Inflammatory macrophage treated with lipopolysaccharide for 4 hours (primary cell): ENCODE measurements at regions not wholly inside any gene's neighbourhood (a gene's known extent, or its start where the extent isn't known, plus 50 kb on each side); places are given as distances from the start of the nearest gene placed in this dataset.
A peak's percentile ranks its signal among the peaks of the same experiment; 100 is the strongest.
"Not testable (repeated sequence)": the region's sequence is repeated elsewhere in the genome, so short reads cannot be mapped to it uniquely, and the experiment has no call there.

ENCODE experiments used
- DNase-seq: peaks from one replicate; pipeline ENCODE4 v3.0.0-alpha.2; 2020

DNA sequence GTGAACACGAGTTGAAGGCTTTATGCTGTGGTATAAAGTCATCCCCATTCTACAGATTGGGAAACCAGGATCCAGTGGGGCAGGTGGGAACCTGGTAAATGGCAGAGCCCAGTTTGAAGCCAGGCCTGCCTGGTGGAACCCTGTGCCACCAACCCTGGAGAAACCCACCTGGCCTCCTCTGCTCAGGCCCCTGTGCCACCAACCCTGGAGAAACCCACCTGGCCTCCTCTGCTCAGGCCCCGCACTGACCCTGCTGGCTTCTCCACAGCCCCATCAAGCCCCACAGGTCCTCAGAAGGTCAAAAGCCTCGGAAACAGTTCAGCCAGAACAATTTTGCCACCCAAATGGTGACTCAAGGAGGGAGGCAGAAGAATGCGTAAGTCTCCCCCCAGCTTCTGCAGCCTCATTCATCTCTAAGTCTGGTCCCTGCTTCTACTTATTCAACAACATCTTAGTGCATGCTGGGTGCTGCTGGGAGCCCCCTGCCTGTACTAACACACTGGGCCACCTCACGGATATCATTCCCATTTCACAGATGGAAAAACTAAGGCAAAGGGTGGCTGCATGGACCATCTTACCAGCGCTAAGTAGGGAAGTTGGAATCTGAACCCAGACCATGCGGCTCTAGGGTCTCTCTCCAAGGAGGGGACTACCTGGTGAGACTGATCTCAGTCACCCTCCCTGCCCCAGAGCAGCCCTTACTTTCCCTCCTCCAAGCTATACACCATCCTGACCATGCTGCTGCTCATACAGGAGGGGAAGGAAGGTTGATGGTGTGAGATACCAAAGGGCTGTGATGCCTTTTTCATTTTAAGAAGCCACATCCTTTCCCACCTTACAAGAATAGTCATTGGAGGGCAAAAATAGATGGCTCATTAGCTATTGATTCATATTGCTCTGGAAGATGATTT, 93.7 kb upstream of the ID2 start:
- DNase-seq = no peak

DNA sequence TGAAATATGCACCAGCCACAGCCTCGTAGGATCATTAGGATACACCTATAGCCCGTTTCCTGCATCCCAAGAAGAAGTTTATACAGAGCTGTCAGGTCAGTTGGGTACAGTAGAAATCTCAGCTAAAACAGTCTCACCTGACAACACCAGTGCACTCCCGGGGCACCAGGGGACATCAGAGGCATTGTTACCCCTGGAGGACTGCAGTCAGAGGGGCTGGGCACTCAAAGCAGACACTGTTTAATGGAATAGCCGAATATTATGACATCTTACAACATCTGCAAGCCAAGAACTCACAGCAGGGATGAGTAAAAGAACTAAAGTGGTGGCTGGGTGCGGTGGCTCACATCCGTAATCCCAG, 93.0 kb upstream of the ID2 start:
- no peak for DNase-seq

GRCh38 chr2:8589721-8590120, 92.1 kb upstream of the ID2 start:
- DNase-seq = no peak

DNA sequence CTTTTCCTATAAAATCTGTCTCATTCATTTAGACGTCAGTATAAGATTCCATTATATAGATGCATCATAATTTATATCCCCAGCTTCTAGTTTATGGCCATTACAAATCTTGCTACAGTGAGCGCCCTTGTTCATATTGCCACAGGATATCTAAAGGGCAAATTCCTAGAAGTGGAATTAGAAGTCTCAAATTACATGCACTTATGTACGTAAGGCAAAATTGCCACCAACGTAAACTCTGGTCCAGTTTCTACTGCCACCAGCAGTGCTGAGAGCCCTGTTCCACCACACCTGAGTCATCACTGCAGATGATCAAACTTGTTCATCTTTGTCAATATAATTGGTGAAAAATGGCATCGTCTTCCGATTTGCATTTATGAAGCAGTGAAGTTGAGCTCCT, 90.9 kb upstream of the ID2 start:
- no peak for DNase-seq

- DNase-seq = no peak
Observed at GRCh38 chr2:8592736-8593135, 89.1 kb upstream of the ID2 start.

DNA sequence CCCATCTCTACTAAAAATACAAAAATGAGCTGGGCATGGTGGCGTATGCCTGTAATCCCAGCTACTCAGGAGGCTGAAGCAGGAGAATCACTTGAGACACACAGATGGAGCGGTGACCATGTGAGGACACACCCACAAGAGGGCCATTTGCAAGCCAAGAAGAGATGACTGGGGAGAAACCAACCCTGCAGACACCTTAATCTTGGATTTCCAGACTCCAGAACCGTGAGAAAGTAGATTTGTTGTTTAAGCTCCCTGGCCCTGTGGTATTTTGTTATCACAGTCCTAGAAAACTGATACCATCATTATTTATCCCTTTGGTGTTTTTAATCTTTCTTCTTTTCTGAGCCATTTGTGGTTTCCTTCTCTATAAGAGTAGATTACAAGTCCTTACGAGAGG, 88.6 kb upstream of the ID2 start:
- DNase-seq = no peak

DNA sequence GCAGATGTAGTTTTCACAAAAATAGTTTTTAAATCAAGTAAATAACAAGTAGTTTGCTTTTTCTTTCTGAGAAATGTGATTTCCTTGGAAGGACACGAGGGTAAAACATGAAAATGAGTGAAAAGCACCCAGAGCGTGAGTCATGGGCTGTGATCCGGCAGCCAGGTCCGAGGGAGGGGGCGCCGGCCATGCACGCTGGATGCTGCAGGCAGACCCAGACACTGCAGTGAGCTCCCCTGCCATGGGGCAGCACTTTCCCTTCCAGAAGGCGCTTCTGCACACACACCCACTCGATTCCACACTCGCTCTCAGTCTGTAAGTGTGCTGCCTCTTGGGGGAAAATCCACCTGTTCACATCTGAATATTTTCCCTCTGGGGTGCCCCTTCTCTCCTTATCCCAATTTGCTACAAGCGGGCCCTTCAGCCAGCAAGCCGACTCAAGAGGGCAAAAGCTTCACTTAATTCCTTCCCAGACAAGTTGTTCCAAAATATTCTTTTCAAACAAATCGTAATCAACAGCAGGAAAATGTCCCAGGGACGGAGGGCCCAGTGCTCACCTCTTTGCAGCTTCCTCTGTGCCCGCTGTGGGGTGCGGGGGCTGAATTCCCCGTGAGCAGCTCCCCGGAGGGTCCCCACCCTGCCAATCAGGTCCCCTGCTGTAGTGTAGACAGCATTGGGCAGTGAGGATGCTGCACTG, 87.0 kb upstream of the ID2 start:
- no peak for DNase-seq

DNA sequence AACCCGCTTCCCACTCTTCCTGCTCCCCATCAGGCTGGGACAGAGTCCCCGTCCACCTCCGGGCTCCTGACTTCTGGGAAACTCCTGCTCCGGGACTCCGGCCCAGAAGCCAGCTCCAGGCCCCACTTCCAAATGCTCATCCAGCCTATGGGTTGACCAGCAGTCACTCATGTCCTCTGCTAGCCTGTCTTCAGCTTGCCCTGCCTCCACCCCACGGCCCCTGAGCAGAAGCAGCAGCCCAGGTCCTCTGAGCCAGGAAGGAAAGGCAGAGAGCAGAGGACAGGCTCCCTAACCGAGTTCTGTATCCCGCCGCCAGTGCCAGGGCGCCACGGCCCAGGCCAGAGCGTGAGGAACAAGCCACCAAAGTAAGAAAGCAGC, 86.4 kb upstream of the ID2 start:
- no peak for DNase-seq

- no peak for DNase-seq
Observed at GRCh38 chr2:8595811-8596600, 85.8 kb upstream of the ID2 start.

- no peak for DNase-seq
Observed at GRCh38 chr2:8597094-8597493, 84.8 kb upstream of the ID2 start.

DNA sequence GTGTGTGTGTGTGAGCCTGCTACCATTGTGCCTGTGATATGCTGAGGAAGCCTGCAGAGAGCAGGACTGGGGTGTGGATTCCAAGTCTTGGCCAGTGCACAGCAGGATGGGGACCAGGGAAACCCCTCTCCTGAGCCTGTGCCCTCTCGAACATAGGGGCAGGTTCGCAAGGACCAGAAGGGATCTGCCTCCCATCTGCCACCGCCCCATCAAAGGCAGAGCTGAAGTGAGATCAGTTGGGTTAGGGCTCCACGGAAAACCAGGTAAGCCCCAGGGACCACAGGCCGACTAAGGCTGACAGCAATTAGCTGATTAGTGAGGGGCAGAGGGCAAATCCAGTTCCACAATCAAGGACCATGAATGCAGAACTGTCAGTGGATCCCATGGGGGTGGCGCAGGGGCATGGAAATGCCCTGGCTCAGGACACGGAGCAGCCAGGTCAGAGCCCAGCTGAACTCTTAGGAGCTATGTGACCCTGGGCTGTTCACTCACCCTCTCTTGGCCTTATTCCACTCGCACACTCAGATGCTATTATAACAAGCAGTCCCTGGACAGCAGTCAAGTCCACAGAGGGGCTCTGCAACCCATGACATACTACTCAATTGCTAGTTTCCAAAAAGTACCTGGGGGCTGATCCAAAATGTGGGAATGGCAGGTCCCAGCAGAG, 84.2 kb upstream of the ID2 start:
- no peak for DNase-seq

DNA sequence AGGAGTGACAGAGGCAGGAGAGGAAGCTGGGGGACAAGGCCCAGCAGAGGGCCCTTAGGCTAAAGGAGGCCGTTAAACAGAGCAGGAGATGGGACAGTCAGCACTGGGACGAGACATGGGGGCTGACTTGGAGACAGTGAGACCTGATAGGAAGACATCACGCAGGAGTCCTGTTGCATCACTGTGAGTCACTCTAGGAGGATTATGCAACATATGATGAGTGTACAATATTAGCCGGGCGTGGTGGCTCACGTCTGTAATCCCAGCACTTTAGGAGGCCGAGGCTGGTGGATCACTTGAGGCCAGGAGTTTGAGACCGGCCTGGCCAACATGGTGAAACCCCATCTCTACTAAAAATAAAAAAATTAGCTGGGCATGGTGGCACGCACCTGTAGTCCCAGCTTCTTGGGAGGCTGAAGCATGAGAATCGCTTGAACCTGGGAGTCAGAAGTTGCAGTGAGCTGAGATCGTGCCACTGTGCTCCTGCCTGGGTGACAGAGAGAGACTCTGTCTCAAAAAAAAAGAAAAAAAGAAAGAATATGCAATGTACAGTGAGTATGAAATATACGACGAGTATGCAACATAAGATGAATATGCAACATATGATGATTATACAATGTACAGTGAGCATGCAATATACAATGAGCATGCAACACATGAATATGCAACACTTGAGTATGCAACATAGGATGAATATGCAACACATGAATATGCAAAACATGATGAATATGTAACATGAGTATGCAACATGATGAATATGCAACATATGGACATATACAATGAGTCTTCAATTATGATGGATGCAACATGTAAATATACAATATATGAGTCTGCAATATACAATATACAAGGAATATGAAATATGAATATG, 83.3 kb upstream of the ID2 start:
- DNase-seq = peak; percentile 96

DNA sequence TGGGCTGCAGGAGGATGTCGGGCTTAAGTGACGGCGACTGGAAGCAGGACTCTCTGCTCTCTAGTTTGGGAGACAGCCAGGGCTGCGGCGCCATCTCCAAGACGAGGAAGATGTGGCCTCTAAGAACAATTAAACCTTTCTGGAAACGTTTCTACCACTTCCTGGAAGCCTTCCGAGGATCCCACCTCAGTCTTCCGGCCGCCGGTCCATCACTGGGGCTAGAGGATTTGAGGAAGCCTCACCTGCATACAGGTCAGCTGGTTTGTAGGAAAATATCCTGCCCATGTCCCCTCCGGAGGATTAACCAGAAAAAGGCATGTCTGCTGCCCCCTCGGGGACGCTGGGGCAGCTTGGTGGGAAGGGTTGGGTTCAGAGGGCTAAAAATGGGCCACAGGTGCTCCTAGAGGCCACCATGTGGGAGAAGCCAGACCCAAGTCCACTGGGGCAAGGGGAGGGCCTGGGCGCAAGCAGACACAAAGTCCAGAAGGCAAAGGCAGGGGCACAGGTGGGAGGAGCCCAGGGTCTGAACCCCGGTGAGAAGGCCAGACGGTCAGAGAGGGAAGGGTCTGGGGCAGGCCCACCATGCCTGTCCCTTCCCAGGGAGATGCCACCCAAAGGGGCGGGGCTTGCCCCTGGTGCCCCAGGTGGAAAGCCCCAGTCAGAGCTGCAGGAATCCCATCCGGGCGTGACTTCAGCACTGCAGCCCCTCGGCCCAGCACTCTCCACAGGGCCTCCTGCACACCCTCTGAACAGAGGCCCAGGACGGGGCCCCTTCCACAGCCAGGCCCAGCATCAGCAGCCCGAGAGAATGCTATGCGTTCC, 82.2 kb upstream of the ID2 start:
- no peak for DNase-seq

DNA sequence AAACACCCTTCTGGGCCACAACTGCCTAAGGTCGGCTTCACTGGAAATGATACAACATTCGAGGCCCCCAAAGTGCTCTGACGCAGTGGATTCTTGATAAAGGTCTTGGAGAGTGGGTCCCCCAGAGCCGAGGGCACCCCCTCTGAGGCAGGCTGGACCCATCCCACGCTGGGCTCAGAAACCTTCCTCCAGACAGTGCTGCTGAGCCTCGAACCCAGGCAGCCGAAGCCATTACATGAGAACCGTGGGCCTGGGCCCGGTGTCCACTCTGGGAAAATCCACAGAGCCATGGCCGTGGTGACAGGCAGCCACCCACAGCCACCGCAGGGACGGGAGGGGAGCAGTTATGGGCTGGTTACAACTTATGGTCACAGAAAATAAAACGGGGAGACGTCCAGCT, 81.4 kb upstream of the ID2 start:
- DNase-seq = no peak

DNA sequence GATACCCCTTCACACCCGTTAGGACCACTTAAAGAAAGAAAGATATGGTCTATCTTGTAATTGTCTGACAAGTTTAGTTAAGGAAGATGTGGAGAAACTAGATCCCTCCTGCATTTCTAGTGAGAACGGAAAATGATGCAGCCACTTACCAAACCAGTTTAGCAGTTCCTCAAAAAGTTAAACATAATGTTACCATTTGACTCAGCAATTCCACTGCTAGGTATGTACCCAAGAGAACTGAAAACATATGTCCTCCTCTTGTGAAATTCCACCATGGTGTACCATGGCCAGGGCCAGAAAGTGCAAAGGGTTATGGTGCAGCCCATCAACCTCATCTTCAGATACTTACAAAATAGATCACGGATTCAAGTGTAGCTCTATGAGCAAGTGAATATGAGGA, 79.0 kb upstream of the ID2 start:
- peak; percentile 75 for DNase-seq

DNA sequence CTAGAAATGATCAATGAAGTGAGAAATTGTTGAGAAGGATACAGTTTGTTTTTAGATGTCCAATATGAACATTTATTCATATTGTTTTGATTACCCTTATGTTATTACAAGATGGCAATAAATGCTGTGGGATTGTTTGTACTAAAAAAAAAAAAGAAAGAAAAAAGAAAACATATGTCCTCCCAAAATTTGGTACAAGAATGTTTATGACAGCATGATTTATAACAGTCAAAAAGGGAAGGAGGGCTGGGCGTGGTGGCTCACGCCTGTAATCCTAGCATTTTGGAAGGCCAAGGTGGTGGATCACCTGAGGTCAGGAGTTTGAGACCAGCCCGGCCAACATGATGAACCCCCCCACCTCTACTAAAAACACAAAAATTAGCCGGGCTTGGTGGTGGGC, 78.5 kb upstream of the ID2 start:
- DNase-seq = not testable (repeated sequence)

GRCh38 chr2:8604262-8604661, 77.6 kb upstream of the ID2 start:
- no peak for DNase-seq

- no peak for DNase-seq
Observed at GRCh38 chr2:8605351-8606065, 76.3 kb upstream of the ID2 start.

DNA sequence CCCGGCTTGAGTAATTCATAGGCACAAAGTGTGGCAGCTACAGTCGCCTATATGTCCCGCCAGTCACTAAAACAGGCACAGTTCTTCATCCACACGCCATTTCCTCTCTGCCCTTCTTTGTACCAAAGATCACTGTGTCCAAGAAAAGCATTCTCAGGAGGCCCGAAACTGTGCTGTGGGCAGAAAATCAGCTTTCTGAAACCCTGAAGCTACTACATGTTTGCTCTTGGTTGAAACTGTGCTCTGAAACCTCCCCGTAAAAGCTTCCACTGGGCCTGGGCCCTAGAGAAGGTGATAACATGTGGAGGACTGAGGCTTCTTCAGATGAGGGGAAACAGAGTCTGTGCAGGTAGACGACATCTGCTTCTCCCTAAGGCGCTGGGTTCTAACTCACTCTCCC, 75.6 kb upstream of the ID2 start:
- no peak for DNase-seq
